Brain microvascular endothelial cell (primary cell): ENCODE measurements at regions not wholly inside any gene's neighbourhood (a gene's known extent, or its start where the extent isn't known, plus 50 kb on each side); places are given as distances from the start of the nearest gene placed in this dataset.
"Not testable (repeated sequence)": the region's sequence is repeated elsewhere in the genome, so short reads cannot be mapped to it uniquely, and the experiment has no call there.

Experiments used
- DNase-seq: peaks from one replicate; pipeline ENCODE4 v3.0.0-alpha.2; 2020
- H3K27ac ChIP-seq: fragments of 250-450 bp; sonication (Bioruptor Pico); 2 replicates; pipeline ENCODE4 v1.5.1; 2020; ENCODE audit warnings: mild to moderate bottlenecking, moderate library complexity
- H3K27me3 ChIP-seq: fragments of 250-450 bp; sonication (Bioruptor Pico); replicated peaks from 2 replicates; pipeline ENCODE4 v1.5.1; 2020; ENCODE audit warnings: mild to moderate bottlenecking
- H3K36me3 ChIP-seq: fragments of 250-450 bp; sonication (Bioruptor Pico); replicated peaks from 2 replicates; pipeline ENCODE4 v1.5.1; 2020; ENCODE audit warnings: mild to moderate bottlenecking
- H3K4me3 ChIP-seq: 2 replicates; pipeline ENCODE4 v1.5.1; 2011; ENCODE audit warnings: low read depth, mild to moderate bottlenecking, control low read depth, low read length, moderate library complexity
- CTCF ChIP-seq: IDR thresholded peaks from 2 replicates; pipeline ENCODE4 v1.5.1; 2011; ENCODE audit warnings: low read depth, mild to moderate bottlenecking, moderate library complexity, low read length, control low read depth, inconsistent platforms; ENCODE audit errors: missing control alignments
- in situ Hi-C: cut with HindIII; loops from 2 replicates; pipeline ENCODE4 v1.10.0; 2017; ENCODE audit warnings: low sequenced_read_pairs, low pct_ligation_motif_present

- H3K27ac ChIP-seq, result no peak overlapping the region
- DNase-seq, result no peak
- no peak overlapping the region for H3K4me3 ChIP-seq
- H3K36me3 ChIP-seq, result no peaks in the 10 kb centered on the region
- no peaks in the 10 kb centered on the region for H3K27me3 ChIP-seq
- in situ Hi-C loops, result no loop called here
- TF ChIP-seq CTCF, result no peak
Observed at GRCh38 chr3:80978216-80978969, 783.1 kb downstream of the GBE1 start.

- Histone ChIP-seq H3K27ac (no peak overlapping the region), H3K4me3 (no peak overlapping the region), H3K36me3 (no peaks in the 10 kb centered on the region), H3K27me3 (no peaks in the 10 kb centered on the region)
- no peak for DNase-seq
- TF ChIP-seq CTCF, result no peak
- in situ Hi-C loops, result no loop called here
Observed at GRCh38 chr3:80970292-80970691, 791.2 kb downstream of the GBE1 start.

DNA sequence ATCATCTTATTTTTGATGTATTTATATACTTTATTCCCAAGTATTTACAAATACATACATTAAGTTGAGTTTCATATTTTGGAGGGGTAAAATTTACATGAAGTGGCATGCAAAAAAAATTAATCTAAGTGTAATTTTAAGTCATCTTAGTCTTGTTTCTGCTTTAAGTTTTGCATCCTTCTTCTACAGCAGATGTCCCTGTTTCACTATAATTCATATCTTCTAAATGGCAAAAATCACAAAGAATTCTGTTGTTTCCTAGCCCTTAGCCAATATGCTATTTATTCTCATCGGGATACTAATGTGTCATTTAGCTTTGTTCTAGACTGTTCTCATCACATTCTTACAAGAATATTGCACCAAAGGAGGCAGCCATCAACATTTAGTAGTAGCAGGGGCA is 831.9 kb downstream of the GBE1 start:
- Histone ChIP-seq H3K27me3 (no peaks in the 10 kb centered on the region), H3K4me3 (no peak overlapping the region), H3K36me3 (no peaks in the 10 kb centered on the region), H3K27ac (no peak overlapping the region)
- no peak for DNase-seq
- no peak for TF ChIP-seq CTCF
- in situ Hi-C loops, result no loop called here

GRCh38 chr3:80914854-80915253 is 846.6 kb downstream of the GBE1 start:
- H3K27ac ChIP-seq, result no peak overlapping the region
- no peaks in the 10 kb centered on the region for H3K36me3 ChIP-seq
- no peaks in the 10 kb centered on the region for H3K27me3 ChIP-seq
- in situ Hi-C loops, result no loop called here
- no peak overlapping the region for H3K4me3 ChIP-seq
- DNase-seq, result no peak
- TF ChIP-seq CTCF, result no peak

- no peak for TF ChIP-seq CTCF
- no peaks in the 10 kb centered on the region for H3K27me3 ChIP-seq
- in situ Hi-C loops, result no loop called here
- H3K36me3 ChIP-seq, result no peaks in the 10 kb centered on the region
- no peak overlapping the region for H3K4me3 ChIP-seq
- H3K27ac ChIP-seq, result no peak overlapping the region
- no peak for DNase-seq
Observed at GRCh38 chr3:80898211-80898610, 863.2 kb downstream of the GBE1 start.

DNA sequence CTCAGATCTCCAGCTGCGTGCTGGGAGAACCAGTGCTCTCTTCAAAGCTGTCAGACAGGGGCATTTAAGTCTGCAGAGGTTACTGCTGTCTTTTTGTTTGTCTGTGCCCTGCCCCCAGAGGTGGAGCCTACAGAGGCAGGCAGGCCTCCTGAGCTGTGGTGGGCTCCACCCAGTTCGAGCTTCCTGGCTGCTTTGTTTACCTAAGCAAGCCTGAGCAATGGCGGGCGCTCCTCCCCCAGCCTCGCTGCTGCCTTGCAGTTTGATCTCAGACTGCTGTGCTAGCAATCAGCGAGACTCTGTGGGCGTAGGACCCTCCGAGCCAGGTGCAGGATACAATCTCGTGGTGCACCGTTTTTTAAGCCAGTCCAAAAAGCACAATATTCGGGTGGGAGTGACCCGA is 864.4 kb downstream of the GBE1 start:
- H3K36me3 ChIP-seq, in situ Hi-C loops, H3K4me3 ChIP-seq, H3K27ac ChIP-seq, H3K27me3 ChIP-seq, DNase-seq: not testable (repeated sequence)
